HG02840 (cell line): ENCODE measurements at regions not wholly inside any gene's neighbourhood (a gene's known extent, or its start where the extent isn't known, plus 50 kb on each side); places are given as distances from the start of the nearest gene placed in this dataset.
"Not testable (repeated sequence)": the region's sequence is repeated elsewhere in the genome, so short reads cannot be mapped to it uniquely, and the experiment has no call there.

Experiments
- ATAC-seq: cut with Tn5 transposase; IDR thresholded peaks from one replicate; pipeline ENCODE4 v1.9.1; 2021; ENCODE audit warnings: mild to moderate bottlenecking, moderate library complexity, moderate number of reproducible peaks; ENCODE audit not compliant: unreplicated experiment, low FRiP score

DNA sequence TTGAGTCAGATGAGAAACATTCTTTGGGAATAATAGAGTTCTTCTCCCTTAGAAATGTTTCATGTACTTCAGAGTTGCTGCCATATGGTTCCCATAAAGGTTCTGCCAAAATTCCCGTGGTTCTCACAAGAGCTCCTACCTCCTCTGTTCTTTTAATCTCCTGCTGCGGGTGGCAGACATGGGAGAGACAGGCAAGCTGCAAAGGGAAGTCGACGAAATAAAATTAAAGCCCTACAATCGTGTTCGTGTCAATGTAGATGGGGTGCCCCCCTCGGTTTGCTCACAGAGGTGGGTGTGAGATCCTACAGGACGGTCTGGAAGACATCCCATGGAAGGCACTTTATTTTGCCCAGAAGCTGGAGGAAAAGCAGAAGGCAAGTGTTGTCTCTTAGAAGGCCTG is 276.0 kb downstream of the RWDD3 start:
- no peak for ATAC-seq

DNA sequence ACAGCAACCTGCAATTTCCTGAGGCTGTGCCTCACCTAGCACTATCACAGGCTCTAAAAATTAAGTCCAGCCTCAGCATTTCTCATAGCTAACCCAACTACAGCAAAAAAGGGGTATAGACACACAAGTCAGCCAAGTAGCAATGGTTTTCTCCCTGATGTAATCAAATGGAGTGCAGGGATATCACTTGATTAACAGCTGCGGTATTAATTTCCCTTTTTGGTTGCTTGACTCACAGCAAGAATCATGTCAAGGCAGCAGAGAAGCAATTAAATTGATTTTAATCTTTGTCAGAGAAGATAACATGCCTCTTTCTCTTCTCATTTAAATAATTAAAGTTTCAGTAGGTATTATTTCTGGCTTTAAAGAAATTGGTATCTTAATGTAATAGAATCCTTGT is 278.9 kb downstream of the RWDD3 start:
- no peak for ATAC-seq

DNA sequence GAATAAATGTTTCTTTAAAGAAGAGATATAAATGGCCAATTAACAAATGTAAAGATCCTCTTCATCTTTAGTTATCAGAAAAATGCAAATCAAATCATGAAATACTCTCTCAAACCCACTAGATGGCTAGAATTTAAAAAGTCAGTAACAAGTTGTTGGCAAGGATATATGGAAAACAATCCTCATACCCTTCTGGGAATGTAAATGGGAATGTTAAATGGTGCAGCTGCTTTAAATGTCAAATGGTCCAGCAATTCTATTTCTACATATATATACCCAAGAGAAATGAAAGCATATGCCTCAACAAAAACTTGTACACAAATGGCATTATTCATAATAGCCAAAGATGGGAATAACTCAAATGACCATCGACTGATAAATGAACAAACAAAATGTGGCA is 283.5 kb downstream of the RWDD3 start:
- no peak for ATAC-seq

DNA sequence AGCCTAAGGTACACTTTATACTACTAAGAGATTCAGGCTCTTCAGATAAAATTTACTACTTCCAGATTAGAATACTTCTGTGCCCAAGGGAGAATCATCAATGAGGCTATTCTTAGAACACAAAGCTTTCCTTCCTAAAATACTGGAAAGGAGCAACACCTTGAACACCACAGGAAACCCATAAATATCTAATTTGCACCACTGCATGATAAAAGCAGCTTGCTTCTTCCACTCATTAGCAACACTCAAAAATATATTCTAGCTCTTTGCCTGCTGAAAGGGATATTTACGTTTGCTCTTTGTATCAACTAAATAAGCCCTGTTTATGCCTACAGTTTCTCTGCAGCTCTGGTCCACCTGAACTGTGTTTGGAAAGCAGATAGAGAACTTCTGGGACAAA is 284.3 kb downstream of the RWDD3 start:
- no peak for ATAC-seq

DNA sequence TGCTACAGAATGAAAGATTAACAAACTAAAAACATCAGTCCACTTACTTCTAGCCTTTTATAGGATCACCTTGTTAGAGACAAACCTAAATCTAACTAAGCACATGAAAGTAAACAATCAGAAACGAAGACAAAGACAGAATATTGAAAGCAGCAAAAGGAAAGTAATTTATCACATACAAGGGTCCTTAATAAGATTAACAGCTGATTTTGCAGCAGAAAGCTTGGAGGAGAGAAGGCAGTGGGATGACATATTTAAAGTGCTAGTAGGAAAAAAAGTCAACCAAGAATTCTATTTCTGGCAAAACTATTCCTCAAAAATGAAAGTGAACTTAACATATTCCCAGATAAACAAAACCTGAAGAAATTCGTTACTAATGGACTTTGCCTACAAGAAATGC is 286.4 kb downstream of the RWDD3 start:
- ATAC-seq, result no peak

DNA sequence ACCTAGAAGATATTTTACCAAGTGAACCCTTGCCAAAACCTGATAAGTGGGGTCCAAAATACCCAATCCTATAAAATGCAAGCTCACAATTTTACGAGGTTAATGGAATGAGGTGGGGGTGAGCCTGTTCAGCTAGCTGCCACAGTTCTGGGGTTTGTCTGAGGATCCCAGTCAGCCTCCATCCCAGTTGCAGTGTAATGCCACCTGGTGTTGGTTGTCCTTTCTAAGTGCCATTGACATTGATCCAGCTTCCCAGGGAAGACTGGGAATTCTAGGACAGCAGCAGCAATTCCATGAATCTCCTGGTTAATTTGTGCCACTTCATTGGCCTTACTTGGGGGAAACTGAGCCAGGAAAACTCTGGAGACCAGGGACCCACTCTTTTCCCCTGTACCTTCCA is 298.3 kb downstream of the RWDD3 start:
- ATAC-seq, result no peak

DNA sequence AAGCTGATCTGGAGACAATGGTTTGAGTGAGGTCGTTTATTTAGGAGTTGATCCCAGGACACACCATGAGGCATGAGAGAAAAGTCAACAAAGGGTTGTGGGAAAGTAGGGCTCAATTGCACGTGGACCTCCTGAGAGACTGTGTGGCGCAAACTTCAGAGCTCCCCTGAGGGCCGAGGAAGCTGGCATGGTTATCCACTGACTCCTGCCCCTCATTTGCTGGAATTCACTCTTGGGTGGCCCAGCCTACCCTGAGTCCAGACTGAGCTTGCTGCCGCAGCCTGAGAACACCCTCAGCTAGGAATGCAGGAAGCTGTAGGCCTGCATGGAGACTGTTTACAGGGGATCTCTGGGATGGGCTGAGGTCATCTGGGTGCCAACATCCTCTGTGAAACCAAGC is 301.0 kb downstream of the RWDD3 start:
- no peak for ATAC-seq

DNA sequence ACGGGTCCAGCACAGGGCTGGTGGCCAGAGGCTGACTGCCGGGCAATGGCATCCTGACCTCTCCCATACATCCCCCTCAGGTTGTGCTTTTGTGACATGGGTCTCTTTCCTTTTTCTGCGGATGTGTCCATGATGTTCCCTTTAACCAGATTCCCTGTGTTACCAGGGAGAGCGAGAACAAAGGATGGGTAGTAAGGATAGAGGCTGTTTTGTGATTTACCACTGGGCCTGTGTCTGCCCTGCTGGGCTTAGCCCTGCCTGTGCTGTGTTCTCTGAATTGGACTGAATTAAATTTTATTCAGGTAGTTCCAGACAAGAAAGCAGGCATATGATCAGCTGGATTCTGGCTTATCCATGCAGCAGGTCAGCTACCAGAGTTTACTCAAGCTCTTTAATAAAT is 301.6 kb downstream of the RWDD3 start:
- ATAC-seq, result no peak

DNA sequence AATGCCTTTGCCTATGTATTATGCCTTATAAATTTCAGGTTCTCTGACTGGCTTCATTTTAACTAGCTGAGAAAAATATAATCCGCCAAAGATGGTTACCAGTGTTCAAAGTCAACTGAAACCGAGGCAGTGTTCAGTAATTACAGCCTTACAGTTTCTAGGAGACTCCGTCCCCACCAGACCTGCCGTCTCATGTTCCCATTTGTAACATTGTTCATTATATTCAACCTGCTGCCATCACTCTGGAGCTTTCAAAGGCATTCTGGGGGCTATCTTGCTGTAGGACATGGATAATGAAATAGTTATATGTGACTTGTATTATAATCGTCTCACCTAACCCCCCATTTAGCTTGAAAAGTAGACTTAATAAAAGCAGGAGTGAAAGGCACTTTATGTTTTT is 302.5 kb downstream of the RWDD3 start:
- ATAC-seq, result no peak

DNA sequence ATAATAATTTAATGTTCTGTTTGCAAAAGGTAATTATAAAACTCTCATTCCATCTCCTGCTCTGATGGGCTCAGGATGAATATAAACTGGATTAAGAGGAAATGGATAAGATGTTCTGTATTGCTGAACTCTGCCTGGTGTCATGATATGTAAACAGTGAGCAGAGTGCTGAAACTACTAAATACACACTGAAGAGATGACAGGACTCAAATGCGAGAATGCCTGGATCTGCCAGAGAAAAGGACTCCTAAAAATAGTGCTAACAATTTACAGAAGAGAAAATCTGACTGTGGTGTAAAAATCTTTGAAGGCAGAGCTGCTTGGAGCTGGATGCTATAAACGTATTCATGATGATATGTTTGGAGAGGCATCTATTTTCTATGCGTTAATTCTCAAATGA is 303.2 kb downstream of the RWDD3 start:
- no peak for ATAC-seq

DNA sequence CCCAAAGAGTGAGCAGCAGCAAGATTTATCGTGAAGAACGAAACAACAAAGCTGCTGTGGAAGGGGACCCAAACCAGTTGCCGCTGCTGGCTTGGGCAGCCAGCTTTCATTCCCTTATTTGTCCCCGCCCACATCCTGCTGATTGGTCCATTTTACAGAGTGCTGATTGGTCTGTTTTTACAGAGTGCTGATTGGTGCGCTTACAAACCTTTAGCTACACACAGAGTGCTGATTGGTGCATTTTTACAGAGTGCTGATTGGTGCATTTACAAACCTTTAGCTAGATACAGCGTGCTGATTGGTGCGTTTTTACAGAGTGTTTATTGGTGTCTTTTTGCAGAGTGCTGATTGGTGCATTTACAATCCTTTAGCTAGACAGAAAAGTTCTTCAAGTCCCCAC is 304.2 kb downstream of the RWDD3 start:
- not testable (repeated sequence) for ATAC-seq

DNA sequence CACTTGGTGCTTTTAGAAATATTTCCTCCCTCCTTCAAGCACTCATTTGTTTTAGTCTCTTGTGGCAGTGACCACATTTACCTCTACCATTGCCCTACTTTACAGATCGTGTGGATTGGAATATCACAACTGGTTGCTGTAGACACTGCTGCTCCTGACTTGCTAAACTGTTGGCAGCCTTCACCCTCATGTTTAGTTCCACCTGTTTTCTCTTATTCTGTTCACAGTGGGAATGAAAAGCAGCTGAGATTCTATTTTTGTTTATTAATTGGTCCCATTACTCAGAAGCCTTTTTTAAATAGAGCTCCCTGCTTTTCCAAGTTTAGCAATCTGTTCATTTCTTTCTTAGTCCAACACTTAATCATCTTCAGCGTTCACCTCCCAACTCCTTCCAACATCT is 308.9 kb downstream of the RWDD3 start:
- no peak for ATAC-seq

DNA sequence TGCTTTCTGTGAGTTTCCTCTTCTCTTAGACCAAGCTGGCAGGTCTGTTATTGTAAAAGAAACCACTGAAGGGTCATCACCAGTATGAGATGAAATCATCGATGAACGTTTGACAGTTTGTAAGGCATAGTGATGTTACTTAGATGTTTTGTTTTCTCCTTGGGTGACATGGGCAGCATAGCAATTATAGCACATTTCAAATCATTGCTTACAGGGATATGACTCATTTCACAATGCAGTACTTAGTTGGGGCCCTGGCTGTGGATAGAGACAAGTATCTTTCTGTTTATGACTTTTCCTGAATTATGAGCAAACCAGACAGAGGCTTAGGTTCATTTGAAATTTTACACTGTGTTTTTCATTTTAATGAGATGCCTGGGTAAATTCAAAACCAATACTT is 313.0 kb downstream of the RWDD3 start:
- no peak for ATAC-seq

DNA sequence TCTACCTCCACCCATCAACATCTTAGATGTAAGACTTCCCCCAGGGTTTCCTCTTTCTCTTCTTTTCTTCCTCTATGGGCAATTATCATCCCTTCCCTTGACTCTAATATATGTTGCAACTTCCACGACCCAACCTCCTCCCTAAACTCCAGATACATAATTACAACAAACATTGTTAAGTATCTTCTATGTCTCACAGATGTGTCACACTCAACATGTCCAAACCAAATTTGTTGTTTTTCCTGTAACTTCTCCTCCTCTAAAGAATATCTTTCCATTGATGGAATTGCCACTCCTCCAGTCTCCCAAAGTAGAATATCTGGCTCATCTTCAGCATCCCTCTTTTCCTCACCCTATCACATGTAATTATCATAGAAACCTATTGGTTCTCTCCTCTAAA is 314.2 kb downstream of the RWDD3 start:
- ATAC-seq, result no peak

DNA sequence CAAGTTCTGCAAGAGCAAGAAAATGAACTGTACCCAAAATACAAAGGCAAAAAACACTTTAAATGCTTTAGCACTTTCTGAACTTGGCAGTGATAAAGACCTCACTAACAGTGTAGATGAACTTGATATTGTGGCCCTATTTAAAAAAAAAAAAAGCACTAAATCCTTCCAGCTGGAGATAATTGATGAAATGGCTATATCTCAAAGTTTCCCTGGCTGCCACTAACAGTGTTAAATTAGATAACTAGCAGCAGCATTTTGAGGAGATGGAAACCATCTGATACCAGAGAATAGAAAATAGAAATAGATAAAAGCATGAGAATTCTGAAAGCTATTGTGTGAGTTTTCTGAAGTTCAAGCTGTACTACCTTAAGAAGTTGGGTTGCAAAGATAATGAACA is 317.2 kb downstream of the RWDD3 start:
- no peak for ATAC-seq

DNA sequence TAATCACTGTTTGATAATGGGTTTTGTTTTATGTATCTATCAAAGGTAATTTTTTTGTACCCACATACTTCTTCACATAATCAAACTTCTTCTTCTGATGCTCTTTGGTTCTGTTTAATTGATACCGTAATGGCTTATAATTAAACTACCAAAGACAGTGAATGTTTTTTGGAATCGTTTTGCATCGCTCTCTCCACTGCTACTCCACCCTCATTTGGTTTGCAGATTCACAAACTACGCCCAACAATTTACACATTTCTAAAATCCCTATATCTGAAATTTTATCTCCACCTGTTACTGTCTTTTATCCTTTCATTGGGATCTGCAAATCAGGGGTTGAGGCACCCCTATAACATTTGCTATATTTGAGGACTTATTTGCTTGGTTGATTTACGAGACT is 319.6 kb downstream of the RWDD3 start:
- no peak for ATAC-seq

DNA sequence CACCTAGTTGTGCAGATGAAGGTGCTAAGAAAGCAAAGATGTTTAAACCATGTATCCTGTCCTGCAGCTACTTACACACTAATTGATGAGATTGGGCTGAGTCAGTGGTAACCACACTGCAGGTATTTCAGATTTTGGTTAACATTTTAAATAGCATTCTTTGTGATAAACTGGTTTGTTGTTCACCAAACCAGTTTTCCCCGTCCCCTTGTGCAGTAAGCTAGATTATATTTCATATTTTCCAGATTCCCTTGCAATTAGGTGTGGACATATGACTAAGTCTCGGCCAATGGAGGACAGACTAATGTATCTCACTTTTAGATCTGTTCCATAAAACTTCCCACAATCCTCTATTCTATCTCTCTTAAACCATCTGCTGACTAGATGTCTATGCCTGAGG is 320.4 kb downstream of the RWDD3 start:
- no peak for ATAC-seq

DNA sequence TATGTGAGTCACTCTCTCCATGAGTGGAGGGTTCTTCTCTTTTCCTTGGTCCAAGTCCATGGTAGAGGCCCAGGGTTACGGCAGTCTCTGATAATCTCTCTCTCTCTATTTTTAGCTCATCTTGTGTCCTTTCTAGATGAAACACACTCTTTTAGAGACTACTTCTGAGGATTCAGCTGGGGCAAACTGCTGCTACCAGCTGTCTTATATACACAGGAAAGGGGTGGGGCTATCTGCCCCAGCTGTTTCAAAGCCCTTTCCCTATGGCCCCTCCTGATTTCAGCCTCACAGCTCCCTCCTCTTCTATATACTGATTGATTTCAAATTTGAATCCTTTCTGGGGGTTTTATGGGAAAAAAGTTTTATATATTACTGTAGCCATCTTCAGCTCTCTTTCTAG is 324.8 kb downstream of the RWDD3 start:
- ATAC-seq, result no peak

DNA sequence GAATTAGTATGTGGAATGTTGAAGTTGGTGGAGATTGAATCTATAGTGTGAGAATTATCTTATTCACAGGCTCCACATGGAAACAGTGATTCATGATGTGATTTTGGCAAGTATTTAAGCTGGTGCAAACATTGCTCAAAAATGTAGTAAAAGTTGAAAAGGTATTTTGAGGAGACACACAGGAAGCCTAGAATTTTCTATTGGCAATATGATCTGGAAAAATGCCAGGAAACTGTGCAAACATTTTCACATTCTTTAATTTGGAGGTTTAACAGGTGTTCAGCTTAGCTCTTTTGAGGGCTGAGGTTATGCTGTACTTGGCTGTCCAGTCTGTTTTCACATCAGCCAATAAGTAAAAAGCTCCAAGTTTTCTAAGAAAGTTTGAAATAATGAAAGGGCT is 327.3 kb downstream of the RWDD3 start:
- ATAC-seq, result no peak

DNA sequence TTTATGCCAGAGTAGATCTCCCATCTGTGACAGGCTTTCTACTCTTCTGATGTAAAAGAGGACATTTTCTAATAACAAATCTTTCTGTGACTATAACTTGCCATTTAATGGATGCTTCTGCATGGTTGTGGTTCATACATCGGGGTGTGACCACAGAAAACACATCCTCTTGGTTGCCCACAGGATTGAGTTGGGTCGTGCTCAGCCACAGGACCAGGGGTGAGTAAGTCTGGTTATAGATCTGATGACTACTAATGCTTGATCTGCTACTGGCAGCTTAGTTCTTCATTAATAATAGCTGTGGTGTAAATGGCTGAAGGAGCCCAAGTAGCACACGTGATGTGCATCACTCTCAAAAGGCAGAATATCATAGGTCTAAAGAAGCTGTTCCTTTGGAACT is 328.2 kb downstream of the RWDD3 start:
- ATAC-seq, result no peak

DNA sequence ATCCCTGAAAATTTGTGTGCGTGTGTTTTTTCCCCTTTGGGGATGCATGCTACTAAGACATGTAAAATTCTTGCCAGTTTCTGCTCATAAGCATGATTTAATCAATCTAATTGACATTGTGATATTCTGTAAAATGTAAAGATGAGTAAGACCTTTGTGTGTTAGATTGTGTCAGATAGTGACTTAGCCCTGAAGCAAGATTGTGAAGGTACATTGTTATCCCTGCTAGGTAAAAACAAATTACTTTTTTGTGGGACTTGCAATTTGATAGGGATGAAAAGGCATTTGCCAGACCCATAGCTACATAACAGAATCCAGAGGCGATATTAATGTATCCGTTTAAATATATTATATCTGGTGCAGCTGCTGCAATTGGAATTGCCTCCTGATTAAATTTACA is 338.0 kb downstream of the RWDD3 start:
- ATAC-seq, result no peak

DNA sequence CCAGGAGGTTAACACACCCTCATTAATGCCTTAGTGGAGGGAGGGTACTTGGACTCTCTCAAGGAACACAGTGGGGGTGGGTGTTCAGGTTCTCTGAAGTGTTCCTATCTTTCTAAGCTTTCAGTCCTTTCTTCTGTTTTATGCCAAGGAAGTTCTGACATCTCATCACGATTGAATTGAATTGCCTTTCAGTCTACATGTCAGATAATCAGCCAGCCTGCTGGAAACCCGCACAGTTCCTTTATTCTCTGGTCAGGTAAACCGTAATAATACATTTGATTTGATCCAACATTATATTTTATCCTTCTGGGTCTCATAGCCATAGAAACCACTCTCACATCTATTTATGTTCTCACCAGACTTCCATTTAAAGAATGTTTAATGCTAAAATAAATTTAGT is 339.0 kb downstream of the RWDD3 start:
- no peak for ATAC-seq

DNA sequence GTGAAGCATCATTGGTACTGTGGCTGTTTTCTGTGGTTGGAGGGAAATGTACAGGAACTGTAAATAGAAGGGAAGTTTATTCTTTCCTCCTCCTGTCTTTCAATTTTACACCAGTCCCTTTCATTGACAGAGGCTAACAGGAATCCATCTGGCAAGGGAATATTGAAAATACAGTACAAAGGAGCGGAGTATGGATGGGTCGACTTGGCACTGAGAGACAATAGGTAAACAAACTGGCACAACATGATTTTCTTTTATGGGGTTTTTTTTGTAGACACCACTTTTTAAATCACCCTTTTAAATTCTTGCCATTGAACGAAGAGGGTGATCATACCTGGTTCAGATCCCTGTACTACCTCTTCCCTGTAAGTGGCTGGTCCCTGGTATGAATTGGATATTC is 341.3 kb downstream of the RWDD3 start:
- ATAC-seq, result no peak

DNA sequence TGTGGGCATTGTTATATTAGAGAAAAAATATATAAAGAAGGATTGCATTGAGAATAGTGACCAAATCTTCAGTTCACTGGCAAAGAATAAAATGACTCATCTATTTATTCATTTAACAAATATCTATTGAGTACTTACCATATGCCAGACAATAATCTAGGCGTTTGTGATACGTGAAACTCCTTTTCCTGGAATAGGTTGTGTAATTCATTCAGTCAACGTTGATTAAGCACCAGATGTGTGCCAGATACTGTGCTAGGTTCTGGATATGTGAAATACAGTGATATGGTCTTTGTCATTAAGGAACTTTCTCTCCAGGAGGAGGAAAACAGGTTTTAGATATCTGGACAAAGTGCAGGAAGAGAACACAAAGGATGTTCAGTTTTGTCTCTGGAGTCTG is 344.5 kb downstream of the RWDD3 start:
- ATAC-seq, result no peak
